Cerebellar nuclear complex (tissue), 1 donor: ENCODE measurements at regions not wholly inside any gene's neighbourhood (a gene's known extent, or its start where the extent isn't known, plus 50 kb on each side); places are given as distances from the start of the nearest gene placed in this dataset.
"Not testable (repeated sequence)": the region's sequence is repeated elsewhere in the genome, so short reads cannot be mapped to it uniquely, and the experiment has no call there.

Source experiments
- DNase-seq, 2 experiments: peaks; one replicate each; lab custom pipeline; 2025; lab: John Stamatoyannopoulos, UW

DNA sequence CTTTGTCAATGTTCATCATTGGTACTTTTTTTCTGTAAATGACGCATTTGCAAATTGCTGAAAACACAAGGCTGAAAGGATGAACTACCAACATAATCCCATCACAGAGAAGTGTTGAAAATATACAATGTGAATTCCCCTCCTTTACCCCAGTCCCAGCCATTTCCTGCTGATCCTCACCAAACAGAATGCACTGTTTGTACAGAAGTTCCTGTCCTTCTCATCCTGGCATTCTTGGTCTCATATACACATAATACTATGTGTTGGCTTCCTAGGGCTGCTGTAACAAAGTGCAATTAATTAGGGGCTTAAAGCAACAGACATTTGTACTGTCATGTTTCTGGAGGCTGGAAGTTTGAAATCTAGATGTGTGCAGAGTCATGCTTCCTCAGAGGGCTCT is 836.2 kb upstream of the MGAT4C start:
- DNase-seq, result no peak

DNA sequence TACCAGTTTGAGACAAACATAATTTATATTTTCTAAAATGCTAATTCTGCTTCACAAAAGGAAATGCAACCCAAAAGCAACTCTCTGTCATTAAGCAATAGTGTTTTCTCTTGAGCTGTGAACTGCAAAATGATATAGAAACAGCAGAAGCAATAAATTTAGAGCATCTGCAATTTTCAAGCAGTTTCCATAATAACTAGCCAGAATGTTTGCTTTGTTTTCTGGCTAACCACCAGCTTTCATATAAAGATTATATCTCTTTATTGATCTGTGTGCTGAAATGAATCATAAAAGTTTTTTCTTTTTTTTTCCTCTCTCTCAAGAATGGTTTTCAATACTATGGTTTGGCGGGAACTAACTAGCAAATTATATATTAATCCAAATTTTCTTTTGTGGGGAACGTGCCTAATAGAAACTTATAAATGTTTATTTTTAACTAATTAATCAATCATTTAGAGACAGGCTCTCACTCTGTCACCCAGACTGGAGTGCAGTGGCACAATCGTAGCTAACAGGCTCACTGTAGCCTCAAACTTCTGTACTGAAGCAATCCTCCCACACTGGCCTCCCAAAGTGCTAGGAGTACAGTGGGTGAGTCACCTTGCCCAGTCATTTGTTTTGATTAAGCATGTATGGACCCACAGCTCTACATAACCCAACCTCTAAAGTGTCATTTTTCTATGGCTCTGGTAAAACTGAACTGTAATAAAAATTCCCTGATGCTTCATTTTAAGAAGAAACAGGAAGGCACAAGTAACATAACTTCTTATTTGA is 830.1 kb upstream of the MGAT4C start:
- no peak for DNase-seq

- DNase-seq, result no peak
Observed at GRCh38 chr12:87085286-87085685, 829.1 kb upstream of the MGAT4C start.

DNA sequence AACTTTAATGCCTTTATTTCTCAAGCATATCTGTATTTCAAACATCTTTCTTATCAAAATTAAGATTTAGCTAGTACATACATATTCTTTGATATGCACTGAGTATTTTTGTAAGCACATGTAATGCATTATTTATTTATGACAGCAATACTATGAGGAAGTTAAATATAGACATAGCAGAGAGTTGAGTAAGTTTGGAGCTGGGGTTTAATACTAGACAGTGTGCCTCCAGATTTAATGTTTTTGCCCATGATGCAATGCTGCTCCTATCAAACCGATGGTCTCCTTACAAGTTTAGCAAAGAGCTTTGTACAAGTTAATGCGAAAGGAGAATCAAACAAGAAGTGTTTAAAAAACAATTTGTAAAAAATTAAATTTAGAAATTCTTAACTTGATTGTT is 826.6 kb upstream of the MGAT4C start:
- no peak for DNase-seq

DNA sequence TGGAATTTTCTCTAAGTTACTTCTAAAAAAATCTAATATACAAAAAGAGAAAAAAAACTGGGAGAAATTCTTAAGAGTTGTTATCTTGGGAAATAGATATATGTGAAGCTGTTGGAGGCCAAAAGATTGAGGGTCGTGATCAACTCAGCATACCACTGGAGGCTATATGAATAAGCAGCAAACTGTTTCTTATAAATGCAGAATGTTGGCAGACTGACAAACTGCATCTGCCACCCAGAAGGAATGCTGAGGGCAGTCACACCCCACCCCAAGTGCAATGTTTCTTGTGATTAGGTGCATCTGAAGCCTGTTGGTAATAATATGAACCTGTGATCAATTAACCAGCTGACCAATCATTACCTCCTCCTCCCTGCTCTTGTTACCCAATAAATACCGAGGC is 818.6 kb upstream of the MGAT4C start:
- no peak for DNase-seq

DNA sequence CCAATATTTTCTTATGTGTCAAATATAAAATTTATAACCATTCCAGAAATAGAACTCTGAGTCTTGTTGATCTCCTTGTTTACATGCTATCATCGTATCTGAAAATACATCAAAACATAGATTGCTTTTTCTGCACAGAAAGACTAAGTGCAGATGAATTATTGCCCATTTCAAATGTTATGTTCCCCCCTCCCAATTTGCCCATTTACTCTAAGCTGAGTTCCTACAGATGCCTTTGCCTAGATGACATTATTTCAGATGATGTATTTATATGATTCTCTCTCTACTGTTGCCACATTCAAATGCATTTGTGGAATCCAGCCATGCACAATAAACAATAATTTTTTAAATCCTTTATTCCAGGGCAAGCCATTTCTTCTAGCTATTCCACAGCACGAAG is 810.1 kb upstream of the MGAT4C start:
- DNase-seq, result no peak

DNA sequence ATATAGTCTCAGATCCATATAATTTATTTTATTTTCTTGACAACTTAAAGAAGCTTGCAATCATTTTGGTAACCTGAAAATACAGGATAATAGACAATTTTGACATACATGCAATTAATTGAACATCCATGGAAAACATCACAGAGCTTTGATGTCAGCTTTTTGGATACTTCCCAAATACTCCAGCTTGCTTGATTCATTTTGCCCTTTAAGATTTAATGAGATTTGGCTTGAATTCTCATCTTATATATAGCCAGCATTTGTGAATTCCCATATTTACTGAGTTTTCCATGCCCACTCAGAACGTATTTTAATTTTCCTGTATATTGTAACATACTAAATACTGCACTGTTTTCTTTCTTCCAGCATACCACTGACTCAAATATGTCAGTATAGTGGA is 803.0 kb upstream of the MGAT4C start:
- no peak for DNase-seq

GRCh38 chr12:87054226-87054625 is 798.0 kb upstream of the MGAT4C start:
- DNase-seq, result no peak

- DNase-seq, result no peak
Observed at GRCh38 chr12:87051621-87052020, 795.4 kb upstream of the MGAT4C start.

DNA sequence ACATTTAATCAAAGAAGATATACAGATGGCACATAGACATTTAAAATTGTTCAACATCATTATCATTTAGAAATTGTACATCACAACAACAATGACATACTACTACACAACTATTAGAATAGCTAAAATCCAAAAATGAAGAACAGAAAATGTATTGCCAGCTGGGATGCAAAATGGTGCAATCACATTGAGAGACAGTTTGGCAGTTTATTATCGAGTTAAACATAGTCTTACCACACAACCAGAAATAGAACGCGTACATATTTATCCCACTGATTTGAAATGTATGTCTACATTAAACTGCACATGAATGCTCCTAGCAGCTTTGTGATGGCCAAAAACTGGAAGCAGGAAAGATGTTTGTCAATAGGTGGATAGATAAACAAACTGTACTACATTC is 791.5 kb upstream of the MGAT4C start:
- no peak for DNase-seq

DNA sequence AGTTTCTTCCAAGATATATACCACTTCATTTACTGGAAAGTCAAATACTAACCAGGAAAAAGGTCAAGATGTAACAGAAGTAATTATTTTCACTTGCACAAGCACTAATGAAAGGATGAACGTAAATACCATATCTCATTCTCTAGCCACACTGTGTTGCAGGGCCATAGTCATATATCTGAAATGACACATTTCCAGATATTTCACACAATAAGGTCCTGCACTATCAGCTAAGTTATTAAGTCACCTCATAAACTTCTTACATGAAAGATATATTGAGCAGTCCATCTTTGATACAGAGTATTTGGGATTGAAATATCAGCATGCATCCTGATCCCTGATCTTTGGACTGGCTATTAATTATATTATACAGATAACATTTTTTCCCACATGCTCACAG is 783.3 kb upstream of the MGAT4C start:
- DNase-seq, result no peak

- DNase-seq, result no peak
Observed at GRCh38 chr12:87038098-87038497, 781.9 kb upstream of the MGAT4C start.

GRCh38 chr12:87025976-87026375 is 769.8 kb upstream of the MGAT4C start:
- DNase-seq, result no peak

- no peak for DNase-seq
Observed at GRCh38 chr12:87021400-87021799, 765.2 kb upstream of the MGAT4C start.

DNA sequence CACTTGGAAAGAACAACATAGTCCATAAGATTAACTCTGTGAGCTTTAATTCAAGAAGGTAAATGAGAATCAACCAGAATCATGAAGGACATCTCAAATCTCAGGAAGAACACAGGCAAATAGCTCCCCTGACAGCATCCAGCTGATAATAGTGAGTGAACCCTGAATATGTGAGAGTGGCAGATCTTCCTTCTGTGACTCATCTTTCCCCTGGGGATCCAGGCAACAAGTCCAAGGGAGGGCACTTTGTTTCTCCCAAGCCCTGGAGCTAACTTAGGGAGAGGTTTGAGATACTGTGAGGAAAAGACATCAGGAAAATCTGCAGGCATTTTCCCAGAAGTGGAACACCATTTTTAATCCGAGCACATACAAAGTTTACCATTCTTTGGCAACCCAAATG is 763.9 kb upstream of the MGAT4C start:
- no peak for DNase-seq

DNA sequence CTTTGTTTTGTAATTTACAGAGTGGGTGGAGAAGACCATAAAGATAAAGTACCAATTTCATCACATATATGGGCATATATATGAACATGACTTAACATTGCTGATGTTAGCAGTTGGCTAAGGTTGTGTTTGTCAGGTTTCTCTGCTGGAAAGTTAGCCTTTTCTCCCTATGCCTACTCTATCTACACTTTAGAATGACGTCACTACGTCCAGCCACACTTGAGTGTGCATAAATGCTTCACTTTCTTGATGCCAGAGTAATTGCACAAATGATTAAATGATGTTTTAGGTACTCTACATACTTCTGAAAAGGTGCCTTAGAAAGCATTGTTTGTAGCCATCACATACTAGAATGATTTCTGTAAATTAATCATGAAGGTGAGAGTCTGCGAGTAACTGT is 759.2 kb upstream of the MGAT4C start:
- DNase-seq, result no peak

- DNase-seq, result no peak
Observed at GRCh38 chr12:87008785-87009384, 752.7 kb upstream of the MGAT4C start.

- DNase-seq, result no peak
Observed at GRCh38 chr12:87001102-87001501, 744.9 kb upstream of the MGAT4C start.

DNA sequence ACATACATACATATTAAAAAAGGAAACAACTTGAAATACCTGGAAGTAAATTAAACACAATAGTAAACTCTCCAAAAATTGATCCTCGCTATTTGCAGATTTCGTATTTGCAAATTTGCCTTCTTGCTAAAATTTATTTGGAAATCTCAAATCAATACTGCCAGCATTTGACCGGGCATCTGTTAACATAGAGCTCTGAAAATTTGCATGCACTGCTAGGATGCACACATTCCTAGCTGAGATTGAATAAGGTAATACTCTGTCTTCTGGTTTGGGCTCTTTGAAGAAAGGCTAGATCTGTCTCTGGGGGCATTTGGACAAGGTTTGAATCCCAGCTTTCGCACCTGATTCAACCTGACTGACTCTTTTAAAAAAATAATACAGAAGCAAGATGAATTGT is 729.1 kb upstream of the MGAT4C start:
- DNase-seq, result no peak

DNA sequence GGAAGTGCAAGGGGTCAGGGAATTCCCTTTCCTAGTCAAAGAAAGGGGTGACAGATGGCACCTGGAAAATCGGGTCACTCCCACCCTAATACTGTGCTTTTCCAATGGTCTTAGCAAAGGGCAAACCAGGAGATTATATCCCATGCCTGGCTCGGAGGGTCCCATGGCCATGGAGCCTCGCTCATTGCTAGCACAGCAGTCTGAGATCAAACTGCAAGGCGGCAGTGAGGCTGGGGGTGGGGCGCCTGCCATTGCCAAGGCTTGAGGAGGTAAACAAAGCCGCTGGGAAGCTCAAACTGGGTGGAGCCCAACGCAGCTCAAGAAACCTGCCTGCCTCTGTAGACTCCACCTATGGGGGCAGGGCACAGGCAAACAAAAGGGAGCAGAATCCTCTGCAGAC is 714.4 kb upstream of the MGAT4C start:
- DNase-seq, result not testable (repeated sequence)

DNA sequence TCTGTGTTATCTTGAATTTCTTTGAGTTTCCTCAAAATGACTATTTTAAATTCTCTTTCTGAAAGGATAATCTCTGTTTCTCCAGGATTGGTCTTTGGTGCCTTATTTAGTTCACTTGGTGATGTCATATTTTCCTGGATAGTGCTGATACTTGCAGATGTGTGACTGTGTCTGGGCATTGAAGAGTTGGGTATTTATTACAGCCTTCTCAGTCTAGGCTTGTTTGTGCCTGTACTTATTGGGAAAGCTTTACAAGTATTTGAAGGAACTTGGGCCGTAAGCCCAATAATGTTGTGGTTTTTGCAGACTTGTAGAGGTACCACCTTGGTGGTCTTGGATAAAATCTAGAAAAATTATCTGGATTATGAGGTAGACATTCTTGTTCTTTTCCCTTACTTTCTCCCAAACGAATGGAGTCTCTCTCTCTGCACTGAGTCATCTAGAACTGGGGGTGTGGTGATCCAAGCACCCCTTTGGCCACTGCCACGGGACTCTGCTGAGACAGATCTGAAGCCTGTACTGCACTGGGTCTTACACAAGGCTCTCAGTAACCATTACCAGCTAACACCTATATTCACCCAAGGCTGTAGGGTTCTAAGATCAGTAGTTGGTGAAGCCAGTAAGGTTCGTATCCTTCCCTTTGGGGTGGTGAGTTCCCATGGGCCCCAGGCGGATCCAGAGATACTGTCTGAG is 703.7 kb upstream of the MGAT4C start:
- no peak for DNase-seq

GRCh38 chr12:86950444-86950843 is 694.3 kb upstream of the MGAT4C start:
- DNase-seq, result no peak

DNA sequence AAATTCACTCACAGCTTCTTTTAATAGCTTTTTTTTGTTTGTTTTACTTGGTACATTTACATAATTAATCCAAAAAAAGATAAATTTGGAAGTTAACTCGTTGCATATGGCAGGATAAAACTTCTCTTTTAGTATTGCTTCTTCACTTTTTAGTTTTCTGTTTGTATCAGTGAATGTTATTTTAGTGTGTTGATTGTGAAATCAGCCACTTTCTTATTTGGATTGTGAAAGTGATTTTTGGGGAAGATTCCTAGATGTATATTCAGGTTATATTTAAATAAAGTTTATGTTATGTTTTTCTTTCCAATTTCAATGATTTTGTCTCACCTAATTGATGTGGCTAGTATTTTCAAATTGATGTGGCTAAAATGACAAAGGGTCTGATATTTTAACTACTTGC is 693.9 kb upstream of the MGAT4C start:
- DNase-seq, result no peak
